GM13976 (cell line): ENCODE measurements at regions not wholly inside any gene's neighbourhood (a gene's known extent, or its start where the extent isn't known, plus 50 kb on each side); places are given as distances from the start of the nearest gene placed in this dataset.

Experiments used
- DNase-seq: peaks from one replicate; pipeline ENCODE4 v3.0.0; 2012; ENCODE audit warnings: low spot score
- CTCF ChIP-seq: IDR thresholded peaks from 2 replicates; pipeline ENCODE4 v1.5.1; 2012; ENCODE audit warnings: borderline replicate concordance, mild to moderate bottlenecking; ENCODE audit not compliant: insufficient read depth; ENCODE audit errors: extremely low read depth, missing control alignments, control extremely low read depth
- in situ Hi-C: fragments of 300-500 bp; cut with MboI; formaldehyde crosslinking; loops from one replicate; pipeline ENCODE4 v1.12.0; 2022; ENCODE audit warnings: low sequenced_read_pairs, mixed read lengths, inconsistent platforms; ENCODE audit not compliant: unreplicated experiment

GRCh38 chr3:18279226-18279737, 145.9 kb downstream of the SATB1 start:
- in situ Hi-C loops, result no loop called here
- no peak for TF ChIP-seq CTCF
- no peak for DNase-seq

- DNase-seq, result no peak
- in situ Hi-C loops, result no loop called here
- TF ChIP-seq CTCF, result no peak
Measured at GRCh38 chr3:18264853-18265252, 160.3 kb downstream of the SATB1 start.

GRCh38 chr3:18264361-18264760, 160.8 kb downstream of the SATB1 start:
- no peak for TF ChIP-seq CTCF

GRCh38 chr3:18258492-18258891, 166.6 kb downstream of the SATB1 start:
- TF ChIP-seq CTCF, result no peak
- DNase-seq, result peak; percentile 26
- in situ Hi-C loops, result no loop called here

More at GRCh38 chr3:18264361-18264760, 160.8 kb downstream of the SATB1 start:
- in situ Hi-C loops, result no loop called here
- no peak for DNase-seq

GRCh38 chr3:18252578-18252977, 172.6 kb downstream of the SATB1 start:
- in situ Hi-C loops, result no loop called here
- no peak for TF ChIP-seq CTCF
- no peak for DNase-seq

GRCh38 chr3:18250991-18251390, 174.1 kb downstream of the SATB1 start:
- no peak for DNase-seq
- no peak for TF ChIP-seq CTCF
- in situ Hi-C loops, result no loop called here

- no peak for TF ChIP-seq CTCF
- no peak for DNase-seq
- in situ Hi-C loops, result no loop called here
Measured at GRCh38 chr3:18249126-18249525, 176.0 kb downstream of the SATB1 start.
